ENCODE measurements at regions not wholly inside any gene's neighbourhood (a gene's known extent, or its start where the extent isn't known, plus 50 kb on each side); places are given as distances from the start of the nearest gene placed in this dataset.

GRCh38 chr13:85997587-85997986 lies 198.4 kb upstream of the SLITRK6 start:
- TF ChIP-seq POLR2A (IDR thresholded peaks at IDR 0.05): no peak
- no peak for TF ChIP-seq CTCF (IDR thresholded peaks at IDR 0.05)
